H1 (cell line): ENCODE measurements at regions not wholly inside any gene's neighbourhood (a gene's known extent, or its start where the extent isn't known, plus 50 kb on each side); places are given as distances from the start of the nearest gene placed in this dataset.
A peak's percentile ranks its signal among the peaks of the same experiment; 100 is the strongest.

Experiments
- CTCF ChIA-PET: fragments of 300-600 bp; sonication (Branson Sonifier 250); formaldehyde crosslinking; loops from one replicate; lab custom pipeline; 2021; ENCODE audit not compliant: partially characterized antibody; lab: Charles Lee
- POLR2A ChIA-PET: fragments of 300-600 bp; sonication (Branson Sonifier 250); formaldehyde crosslinking; loops from one replicate; lab custom pipeline; 2021; ENCODE audit warnings: inconsistent platforms; ENCODE audit not compliant: partially characterized antibody; lab: Charles Lee
- DNase-seq, 2 experiments: peaks; one replicate each; pipeline versions ENCODE4 v3.0.0 to v3.0.0-alpha.2; 2010 to 2022; ENCODE audit warnings: low spot score in 2 of 2, low read depth in 1 of 2, mixed read lengths in 1 of 2
- FAIRE-seq: peaks from 2 replicates; lab custom pipeline; 2011; peaks lifted over from hg19 to GRCh38; lab: Jason Lieb, UNC
- H2AFZ ChIP-seq: 2 replicates; pipeline ENCODE4 v1.8.1; 2012; ENCODE audit warnings: low read length, inconsistent platforms
- H2AK5ac ChIP-seq: 2 replicates; pipeline ENCODE4 v1.6.1; 2013; ENCODE audit warnings: low read depth, low read length
- H2BK120ac ChIP-seq: replicated peaks from 2 replicates; pipeline ENCODE3; 2013; ENCODE audit warnings: low read depth, low read length, inconsistent platforms
- H2BK12ac ChIP-seq: 2 replicates; pipeline ENCODE4 v1.6.1; 2013; ENCODE audit warnings: low read depth, low read length
- H2BK15ac ChIP-seq: 2 replicates; pipeline ENCODE4 v1.6.1; 2013; ENCODE audit warnings: low read length
- H2BK20ac ChIP-seq: 2 replicates; pipeline ENCODE4 v1.6.1; 2013; ENCODE audit warnings: low read length
- H2BK5ac ChIP-seq: 2 replicates; pipeline ENCODE4 v1.6.1; 2013; ENCODE audit warnings: low read depth, low read length
- H3K14ac ChIP-seq: 2 replicates; pipeline ENCODE4 v1.6.1; 2013; ENCODE audit warnings: inconsistent platforms; ENCODE audit not compliant: insufficient read length
- H3K18ac ChIP-seq: 2 replicates; pipeline ENCODE4 v1.6.1; 2013; ENCODE audit warnings: low read length; ENCODE audit errors: extremely low read depth
- H3K23ac ChIP-seq: 2 replicates; pipeline ENCODE4 v1.6.1; 2013; ENCODE audit warnings: inconsistent platforms; ENCODE audit not compliant: insufficient read length
- H3K23me2 ChIP-seq: 2 replicates; pipeline ENCODE4 v1.6.1; 2013; ENCODE audit warnings: low read depth, low read length
- H3K27ac ChIP-seq: 2 replicates; pipeline ENCODE4 v1.6.1; 2011; ENCODE audit warnings: low read depth, low read length, inconsistent platforms
- H3K27me3 ChIP-seq, 4 experiments: replicated peaks in 1 of 4; 1 replicate in 1 of 4; 2 replicates in 3 of 4; pipeline versions ENCODE4 v1.6.1 to v1.8.1; 2011 to 2013; ENCODE audit warnings: low read length in 3 of 4, mild to moderate bottlenecking in 3 of 4, inconsistent platforms in 2 of 4, mixed read lengths in 2 of 4, moderate library complexity in 1 of 4; ENCODE audit not compliant: control insufficient read depth in 3 of 4, insufficient read depth in 3 of 4; ENCODE audit errors: extremely low read depth in 1 of 4
- H3K36me3 ChIP-seq, 4 experiments: 2 replicates each; pipeline versions ENCODE4 v1.6.1 to v1.8.1; 2011 to 2013; ENCODE audit warnings: mild to moderate bottlenecking in 4 of 4, low read length in 3 of 4, moderate library complexity in 2 of 4, control low read depth in 1 of 4, inconsistent platforms in 1 of 4; ENCODE audit not compliant: insufficient read depth in 4 of 4, control insufficient read depth in 2 of 4
- H3K4ac ChIP-seq: replicated peaks from 2 replicates; pipeline ENCODE3; 2013; ENCODE audit warnings: low read length, low read depth, mixed read lengths, inconsistent platforms; ENCODE audit not compliant: insufficient read length
- H3K4me1 ChIP-seq, 4 experiments: replicated peaks in 1 of 4; 1 replicate in 1 of 4; 2 replicates in 3 of 4; pipeline versions ENCODE4 v1.6.1 to v1.8.1; 2011 to 2013; ENCODE audit warnings: low read length in 3 of 4, inconsistent platforms in 2 of 4, mixed read lengths in 1 of 4; ENCODE audit not compliant: insufficient read depth in 4 of 4, control insufficient read depth in 3 of 4
- H3K4me2 ChIP-seq, 2 experiments: 2 replicates each; pipeline versions ENCODE4 v1.6.1 to v1.8.1; 2011 to 2013; ENCODE audit warnings: low read depth in 2 of 2, low read length in 2 of 2, control low read depth in 1 of 2, inconsistent platforms in 1 of 2, mild to moderate bottlenecking in 1 of 2; ENCODE audit not compliant: insufficient read depth in 1 of 2
- H3K4me3 ChIP-seq, 4 experiments: fragments of 200-600, 300-600 bp in 1 of 4; sonication (generic), shearing (Covaris generic), sonication (Bioruptor Twin) in 1 of 4; 2 replicates each; pipeline versions ENCODE4 v1.5.1 to v1.8.1; 2011 to 2016; ENCODE audit warnings: low read length in 4 of 4, low read depth in 3 of 4, control low read depth in 2 of 4, inconsistent platforms in 2 of 4, mild to moderate bottlenecking in 2 of 4, mixed read lengths in 1 of 4, moderate library complexity in 1 of 4; ENCODE audit not compliant: insufficient read depth in 2 of 4; ENCODE audit errors: extremely low read depth in 1 of 4
- H3K56ac ChIP-seq: replicated peaks from 2 replicates; pipeline ENCODE3; 2013; ENCODE audit warnings: low read depth, mild to moderate bottlenecking, mixed read lengths, low read length, inconsistent platforms; ENCODE audit not compliant: insufficient read length
- H3K79me1 ChIP-seq: 2 replicates; pipeline ENCODE4 v1.6.1; 2013; ENCODE audit warnings: low read depth, low read length, control low read depth
- H3K79me2 ChIP-seq, 2 experiments: 2 replicates each; pipeline versions ENCODE4 v1.6.1 to v1.8.1; 2012 to 2013; ENCODE audit warnings: low read length in 2 of 2, mild to moderate bottlenecking in 2 of 2, inconsistent platforms in 1 of 2; ENCODE audit not compliant: insufficient read depth in 2 of 2, control insufficient read depth in 1 of 2
- H3K9ac ChIP-seq, 4 experiments: replicated peaks in 1 of 4; 1 replicate in 1 of 4; 2 replicates in 3 of 4; pipeline versions ENCODE4 v1.6.1 to v1.8.1; 2011 to 2013; ENCODE audit warnings: low read depth in 3 of 4, low read length in 3 of 4, control low read depth in 2 of 4, mild to moderate bottlenecking in 2 of 4, moderate library complexity in 2 of 4, inconsistent platforms in 1 of 4; ENCODE audit errors: extremely low read depth in 1 of 4
- H3K9me3 ChIP-seq, 2 experiments: 2 replicates each; pipeline versions ENCODE4 v1.6.1 to v1.8.1; 2012 to 2013; ENCODE audit warnings: mild to moderate bottlenecking in 2 of 2, moderate library complexity in 2 of 2, control low read depth in 1 of 2, inconsistent platforms in 1 of 2, low read depth in 1 of 2, low read length in 1 of 2, mixed read lengths in 1 of 2; ENCODE audit not compliant: insufficient read depth in 2 of 2
- H4K20me1 ChIP-seq, 2 experiments: replicated peaks in 1 of 2; 2 replicates each; pipeline versions ENCODE3 to v1.8.1; 2011 to 2013; ENCODE audit warnings: inconsistent platforms in 2 of 2, low read length in 2 of 2, mild to moderate bottlenecking in 1 of 2; ENCODE audit not compliant: insufficient read depth in 2 of 2, control insufficient read depth in 1 of 2
- H4K5ac ChIP-seq: 2 replicates; pipeline ENCODE4 v1.6.1; 2013; ENCODE audit warnings: low read length, low read depth, mixed read lengths, inconsistent platforms; ENCODE audit not compliant: insufficient read length
- H4K8ac ChIP-seq: 2 replicates; pipeline ENCODE4 v1.8.0; 2013; ENCODE audit warnings: mild to moderate bottlenecking, moderate library complexity, low read length, inconsistent platforms; ENCODE audit not compliant: insufficient read depth; ENCODE audit errors: extremely low read depth
- H4K91ac ChIP-seq: replicated peaks from 2 replicates; pipeline ENCODE3; 2013; ENCODE audit warnings: low read length, mixed read lengths, inconsistent platforms; ENCODE audit not compliant: insufficient read length
- BCL11A ChIP-seq, 2 experiments: IDR thresholded peaks; one replicate each; pipeline ENCODE4 v1.6.1; 2011; ENCODE audit warnings: low read depth in 2 of 2, low read length in 2 of 2, mild to moderate bottlenecking in 2 of 2
- CBX5 ChIP-seq: fragments of 300-800, 300-1000 bp; sonication (generic); IDR thresholded peaks from 2 replicates; pipeline ENCODE4 v1.7.1; 2016; ENCODE audit warnings: antibody characterized with exemption, low read length, low read depth
- CHD1 ChIP-seq: IDR thresholded peaks from 2 replicates; pipeline ENCODE4 v1.6.1; 2012; ENCODE audit warnings: low read depth, low read length, improper control_type of control experiment
- EZH2 ChIP-seq: fragments of 200-600 bp; sonication (generic); IDR thresholded peaks from 2 replicates; pipeline ENCODE4 v1.7.1; 2012; ENCODE audit warnings: low read depth, mild to moderate bottlenecking, moderate library complexity, low read length, inconsistent platforms; ENCODE audit not compliant: severe bottlenecking
- KDM4A ChIP-seq: IDR thresholded peaks from one replicate; pipeline ENCODE4 v1.7.1; 2012; ENCODE audit warnings: low read depth, mild to moderate bottlenecking, moderate library complexity, low read length, inconsistent platforms; ENCODE audit not compliant: severe bottlenecking
- PHF8 ChIP-seq: fragments of 200-600 bp; sonication (generic); conservative IDR thresholded peaks from 2 replicates; pipeline ENCODE4 v1.7.1; 2012; ENCODE audit warnings: low read depth, mild to moderate bottlenecking, inconsistent platforms, low read length, moderate library complexity
- SP1 ChIP-seq: IDR thresholded peaks from 2 replicates; pipeline ENCODE4 v1.6.1; 2011; ENCODE audit warnings: low read depth, low read length
- TAF1 ChIP-seq: IDR thresholded peaks from 2 replicates; pipeline ENCODE4 v1.6.1; 2011; ENCODE audit warnings: mild to moderate bottlenecking, low read depth, low read length
- TEAD4 ChIP-seq: IDR thresholded peaks from 2 replicates; pipeline ENCODE4 v1.6.1; 2012; ENCODE audit warnings: low read depth, low read length, inconsistent platforms, mixed read lengths
- WGBS, 2 experiments: shearing (Covaris generic) in 1 of 2; methylation state at CpG; one replicate each; pipeline versions ENCODE4 v1.1.6 to v1.1.7; 2013 to 2015; ENCODE audit warnings: low lambda C conversion rate in 2 of 2, mixed read lengths in 2 of 2, inconsistent platforms in 1 of 2, low coverage in 1 of 2, missing lambda C conversion rate in 1 of 2; ENCODE audit not compliant: insufficient replicate concordance in 2 of 2, insufficient coverage in 1 of 2, insufficient read length in 1 of 2; ENCODE audit errors: extremely low coverage in 1 of 2, missing lambda C conversion rate in 1 of 2; 5-methylcytosine and 5-hydroxymethylcytosine counted together

- H2AFZ ChIP-seq: peak overlapping the region; percentile 40; the same call in 1 of the 2 replicates
- H4K91ac ChIP-seq: no peak overlapping the region
- H3K79me1 ChIP-seq: no peaks in the 10 kb centered on the region
- POLR2A ChIA-PET: interaction anchor here (0.9 kb wide), 1 partner anchor 27 kb away, joined by 3 read pairs; a partner anchor contains a TSS
- no peak overlapping the region for H3K14ac ChIP-seq
- no peak overlapping the region for H3K23ac ChIP-seq
- H3K9me3 ChIP-seq: peaks cover 21 to 24% of the 10 kb centered on the region in 2 experiments
- no peak overlapping the region for H2BK5ac ChIP-seq
- no peak overlapping the region for H2BK120ac ChIP-seq
- no peak overlapping the region for H4K8ac ChIP-seq
- H3K18ac ChIP-seq: no peak overlapping the region
- H3K9ac ChIP-seq: no peak overlapping the region
- no peaks in the 10 kb centered on the region for H3K23me2 ChIP-seq
- no peak overlapping the region for H2BK12ac ChIP-seq
- CTCF ChIA-PET: interaction anchor here (1.4 kb wide), 1 partner anchor 52 kb away, joined by 3 read pairs; no protein-coding TSS in a partner anchor
- H4K5ac ChIP-seq: no peak overlapping the region
- H3K56ac ChIP-seq: no peak overlapping the region
- no peaks in the 10 kb centered on the region for H4K20me1 ChIP-seq
- peaks cover 0 to 11% (median 4%) of the 10 kb centered on the region in 4 experiments; a peak in 5 of 7 replicates for H3K4me1 ChIP-seq
- H3K4me2 ChIP-seq: no peak overlapping the region
- H3K4me3 ChIP-seq: no peak overlapping the region
- no peaks in the 10 kb centered on the region for H3K27me3 ChIP-seq
- no peak for DNase-seq
- no peak overlapping the region for H2BK15ac ChIP-seq
- H3K36me3 ChIP-seq: peaks cover 0 to 12% (median 0%) of the 10 kb centered on the region in 4 experiments; a peak in 3 of 8 replicates
- no peaks in the 10 kb centered on the region for H3K79me2 ChIP-seq
- no peak overlapping the region for H3K4ac ChIP-seq
- H2AK5ac ChIP-seq: no peak overlapping the region
- no peak for FAIRE-seq
- WGBS, 2 experiments: 76% methylated on average over 2 of the region's 2 CpGs; no CpG with 5 or more reads in 1 of the 2 experiments
- H2BK20ac ChIP-seq: no peak overlapping the region
- H3K27ac ChIP-seq: no peak overlapping the region
- no peak for TF ChIP-seq TAF1
- TF ChIP-seq EZH2: no peak
- no peak for TF ChIP-seq KDM4A
- no peak for TF ChIP-seq PHF8
- TF ChIP-seq TEAD4: no peak
- no peak for TF ChIP-seq BCL11A (IDR thresholded peaks at IDR 0.05; ENCODE audit: low read depth in 2 of 2, low read length in 2 of 2)
- no peak for TF ChIP-seq CHD1
- no peak for TF ChIP-seq CBX5
- no peak for TF ChIP-seq SP1
Measured at GRCh38 chr7:10913457-10913856, 60.2 kb upstream of the PHF14 start.
